A549 (cell line): ENCODE measurements at regions not wholly inside any gene's neighbourhood (a gene's known extent, or its start where the extent isn't known, plus 50 kb on each side); places are given as distances from the start of the nearest gene placed in this dataset.

Experiments
- ATAC-seq, 2 experiments: fragments of 200-7000 bp in 1 of 2; fragments of >200 bp in 1 of 2; cut with Nextera tagmentation in 1 of 2; cut with Tn5 transposase in 1 of 2; 3 replicates each; pipeline versions ENCODE4 v1.8.0 to v1.9.1; 2018 to 2020; ENCODE audit warnings: mild to moderate bottlenecking in 1 of 2, moderate library complexity in 1 of 2
- CTCF ChIA-PET: fragments of 300-600 bp; sonication (Branson Sonifier 250); formaldehyde crosslinking; extraction: SDS; loops from one replicate; lab custom pipeline; 2021; ENCODE audit warnings: antibody characterized with exemption, inconsistent platforms; lab: Yijun Ruan, JAX
- POLR2A ChIA-PET: fragments of 350-600 bp; formaldehyde crosslinking; extraction: SDS; loops from one replicate; lab custom pipeline; 2021; ENCODE audit warnings: antibody characterized with exemption, inconsistent platforms; lab: Yijun Ruan, JAX
- DNase-seq, 2 experiments: peaks; one replicate each; pipeline versions ENCODE4 v3.0.0 to v3.0.0-alpha.2; 2011 to 2016; ENCODE audit warnings: low read depth in 1 of 2, low spot score in 1 of 2
- FAIRE-seq: peaks from 2 replicates; lab custom pipeline; 2011; peaks lifted over from hg19 to GRCh38; lab: Jason Lieb, UNC
- H3K27ac ChIP-seq, 2 experiments: fragments of >200 bp; sonication (Bioruptor Twin); formaldehyde crosslinking; 3 replicates each; pipeline ENCODE4 v1.5.1; 2016 to 2017
- H3K4me1 ChIP-seq: fragments of >200 bp; sonication (Bioruptor Twin); formaldehyde crosslinking; 3 replicates; pipeline ENCODE4 v1.6.1; 2016
- H3K4me2 ChIP-seq: fragments of >200 bp; sonication (Bioruptor Twin); formaldehyde crosslinking; 3 replicates; pipeline ENCODE4 v1.6.1; 2016
- H3K4me3 ChIP-seq: fragments of >200 bp; sonication (Bioruptor Twin); formaldehyde crosslinking; 3 replicates; pipeline ENCODE4 v1.5.1; 2016
- H3K9me3 ChIP-seq: fragments of >200 bp; sonication (Bioruptor Twin); formaldehyde crosslinking; 3 replicates; pipeline ENCODE4 v1.6.1; 2016
- BCL3 ChIP-seq: fragments of >200 bp; sonication (Bioruptor Twin); formaldehyde crosslinking; IDR thresholded peaks from 3 replicates; pipeline ENCODE4 v1.6.1; 2016
- CHD2 ChIP-seq: fragments of 150-350 bp; IDR thresholded peaks from 2 replicates; pipeline ENCODE4 v1.6.1; 2014; ENCODE audit warnings: low read length; ENCODE audit not compliant: partially characterized antibody
- CHD4 ChIP-seq: fragments of 200-600 bp; sonication (generic); IDR thresholded peaks from 2 replicates; pipeline ENCODE4 v1.6.1; 2016; ENCODE audit warnings: antibody characterized with exemption, mild to moderate bottlenecking, borderline replicate concordance
- EHF ChIP-seq: fragments of 250-450 bp; sonication (Bioruptor Pico); IDR thresholded peaks from 2 replicates; pipeline ENCODE4 v1.5.0; 2020; ENCODE audit warnings: mild to moderate bottlenecking
- HOXA7 ChIP-seq: fragments of 250-450 bp; sonication (Bioruptor Pico); IDR thresholded peaks from 2 replicates; pipeline ENCODE4 v1.5.0; 2020; ENCODE audit warnings: mild to moderate bottlenecking, moderate library complexity
- HOXB13 ChIP-seq: fragments of 250-450 bp; sonication (Bioruptor Pico); IDR thresholded peaks from 2 replicates; pipeline ENCODE4 v1.5.0; 2020; ENCODE audit warnings: low read depth, mild to moderate bottlenecking, moderate library complexity
- JUN ChIP-seq, 2 experiments: fragments of >200 bp; sonication (Bioruptor Twin); formaldehyde crosslinking; IDR thresholded peaks; 2 replicates in 1 of 2; 3 replicates in 1 of 2; pipeline ENCODE4 v1.6.1; 2016 to 2017
- JUNB ChIP-seq: fragments of >200 bp; sonication (Bioruptor Twin); formaldehyde crosslinking; IDR thresholded peaks from 2 replicates; pipeline ENCODE4 v1.6.1; 2016
- KDM1A ChIP-seq: fragments of 200-600 bp; sonication (generic); IDR thresholded peaks from 2 replicates; pipeline ENCODE4 v1.6.1; 2016; ENCODE audit warnings: low read depth, mild to moderate bottlenecking
- MAX ChIP-seq: IDR thresholded peaks from 2 replicates; pipeline ENCODE4 v1.6.1; 2012
- MAZ ChIP-seq: fragments of 150-350 bp; IDR thresholded peaks from 2 replicates; pipeline ENCODE4 v1.6.1; 2014; ENCODE audit warnings: antibody characterized with exemption, low read depth, low read length, borderline replicate concordance
- MYC ChIP-seq: IDR thresholded peaks from 2 replicates; pipeline ENCODE4 v1.6.1; 2012; ENCODE audit warnings: mild to moderate bottlenecking, inconsistent platforms, low read length, improper control_type of control experiment, borderline replicate concordance
- PBX3 ChIP-seq: IDR thresholded peaks from 2 replicates; pipeline ENCODE4 v1.6.1; 2012
- PHF8 ChIP-seq: fragments of 200-600 bp; sonication (generic); IDR thresholded peaks from 2 replicates; pipeline ENCODE4 v1.6.1; 2016; ENCODE audit warnings: low read depth, mild to moderate bottlenecking, antibody characterized with exemption, moderate library complexity, borderline replicate concordance
- POLR2AphosphoS2 ChIP-seq: conservative IDR thresholded peaks from 2 replicates; pipeline ENCODE4 v1.6.1; 2012; ENCODE audit warnings: low read length, improper control_type of control experiment, inconsistent platforms
- RAD21 ChIP-seq, 2 experiments: fragments of >200 bp in 1 of 2; sonication (Bioruptor Twin) in 1 of 2; formaldehyde crosslinking in 1 of 2; IDR thresholded peaks in 1 of 2; conservative IDR thresholded peaks in 1 of 2; 2 replicates in 1 of 2; 3 replicates in 1 of 2; pipeline ENCODE4 v1.6.1; 2012 to 2018; ENCODE audit warnings: inconsistent platforms in 1 of 2
- RARB ChIP-seq: fragments of 250-450 bp; sonication (Bioruptor Pico); IDR thresholded peaks from 2 replicates; pipeline ENCODE4 v1.8.0; 2021; ENCODE audit warnings: mild to moderate bottlenecking, moderate library complexity
- RCOR1 ChIP-seq: fragments of 150-350 bp; IDR thresholded peaks from 2 replicates; pipeline ENCODE4 v1.6.1; 2014; ENCODE audit warnings: antibody characterized with exemption, low read length, low read depth
- RNF2 ChIP-seq: fragments of 200-600 bp; sonication (generic); IDR thresholded peaks from 2 replicates; pipeline ENCODE4 v1.6.1; 2016; ENCODE audit warnings: low read depth, mild to moderate bottlenecking, antibody characterized with exemption, moderate library complexity, borderline replicate concordance
- SMC3 ChIP-seq: fragments of >200 bp; sonication (Bioruptor Twin); formaldehyde crosslinking; IDR thresholded peaks from 3 replicates; pipeline ENCODE4 v1.6.1; 2018; ENCODE audit warnings: inconsistent platforms
- SREBF2 ChIP-seq: fragments of 450-650 bp; IDR thresholded peaks from 2 replicates; pipeline ENCODE4 v1.6.1; 2014; ENCODE audit warnings: mild to moderate bottlenecking, moderate library complexity
- ZC3H11A ChIP-seq: fragments of 450-650 bp; IDR thresholded peaks from 2 replicates; pipeline ENCODE4 v1.6.1; 2014; ENCODE audit warnings: antibody characterized with exemption, mild to moderate bottlenecking
- ZNF302 ChIP-seq: fragments of 250-450 bp; sonication (Bioruptor Pico); IDR thresholded peaks from 2 replicates; pipeline ENCODE4 v1.9.0; 2021; ENCODE audit warnings: inconsistent platforms, mild to moderate bottlenecking, moderate library complexity
- ZSCAN20 ChIP-seq: fragments of 250-450 bp; sonication (Bioruptor Pico); IDR thresholded peaks from 2 replicates; pipeline ENCODE4 v1.8.0; 2022; ENCODE audit warnings: mild to moderate bottlenecking, moderate library complexity
- WGBS: methylation state at CpG from one replicate; pipeline ENCODE4 v1.1.6; 2017; ENCODE audit errors: missing lambda C conversion rate; 5-methylcytosine and 5-hydroxymethylcytosine counted together
- TF ChIP-seq, protein P1 (sequence below): fragments of 450-650 bp; IDR thresholded peaks from 2 replicates; pipeline ENCODE4 v1.6.1; 2014; ENCODE audit warnings: antibody characterized with exemption
- TF ChIP-seq, protein P2 (sequence below): fragments of 150-350 bp; IDR thresholded peaks from 2 replicates; pipeline ENCODE4 v1.6.1; 2014; ENCODE audit warnings: low read depth, mild to moderate bottlenecking, low read length
- TF ChIP-seq, protein P3 (sequence below): fragments of 250-450 bp; sonication (Bioruptor Pico); IDR thresholded peaks from 2 replicates; pipeline ENCODE4 v1.5.0; 2020; ENCODE audit warnings: low read depth, mild to moderate bottlenecking, moderate library complexity
- TF ChIP-seq, protein P4 (sequence below): IDR thresholded peaks from 2 replicates; pipeline ENCODE4 v1.6.1; 2012; ENCODE audit warnings: low read depth, borderline replicate concordance
- TF ChIP-seq, protein P5 (sequence below): fragments of >200 bp; sonication (Bioruptor Twin); formaldehyde crosslinking; IDR thresholded peaks from 2 replicates; pipeline ENCODE4 v1.6.1; 2016

GRCh38 chr17:77286391-77286640 is 145.5 kb downstream of the SEC14L1 start (continued):
- TF ChIP-seq MYC (no peak), JUNB (no peak), ZC3H11A (no peak), KDM1A (no peak), CHD2 (no peak), CHD4 (no peak), RNF2 (no peak), BCL3 (no peak), PHF8 (no peak), MAX (no peak), POLR2AphosphoS2 (0 out of 2 replicates have a peak, but pooled peaks have one; percentile 6), ZSCAN20 (CRISPR knock-in tag) (no peak)
- TF ChIP-seq, protein P1, sequence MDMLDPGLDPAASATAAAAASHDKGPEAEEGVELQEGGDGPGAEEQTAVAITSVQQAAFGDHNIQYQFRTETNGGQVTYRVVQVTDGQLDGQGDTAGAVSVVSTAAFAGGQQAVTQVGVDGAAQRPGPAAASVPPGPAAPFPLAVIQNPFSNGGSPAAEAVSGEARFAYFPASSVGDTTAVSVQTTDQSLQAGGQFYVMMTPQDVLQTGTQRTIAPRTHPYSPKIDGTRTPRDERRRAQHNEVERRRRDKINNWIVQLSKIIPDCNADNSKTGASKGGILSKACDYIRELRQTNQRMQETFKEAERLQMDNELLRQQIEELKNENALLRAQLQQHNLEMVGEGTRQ: no peak
- TF ChIP-seq, protein P2, sequence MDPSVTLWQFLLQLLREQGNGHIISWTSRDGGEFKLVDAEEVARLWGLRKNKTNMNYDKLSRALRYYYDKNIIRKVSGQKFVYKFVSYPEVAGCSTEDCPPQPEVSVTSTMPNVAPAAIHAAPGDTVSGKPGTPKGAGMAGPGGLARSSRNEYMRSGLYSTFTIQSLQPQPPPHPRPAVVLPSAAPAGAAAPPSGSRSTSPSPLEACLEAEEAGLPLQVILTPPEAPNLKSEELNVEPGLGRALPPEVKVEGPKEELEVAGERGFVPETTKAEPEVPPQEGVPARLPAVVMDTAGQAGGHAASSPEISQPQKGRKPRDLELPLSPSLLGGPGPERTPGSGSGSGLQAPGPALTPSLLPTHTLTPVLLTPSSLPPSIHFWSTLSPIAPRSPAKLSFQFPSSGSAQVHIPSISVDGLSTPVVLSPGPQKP: no peak

GRCh38 chr17:77286641-77287431 is 146.1 kb downstream of the SEC14L1 start:
- ChIA-PET CTCF (interaction anchor here (0.8 to 3.7 kb wide), 14 partner anchors 11 to 208 kb away, joined by 3 to 33 read pairs (median 4); no protein-coding TSS in a partner anchor), POLR2A (interaction anchor here (1.1 to 5.3 kb wide), 6 partner anchors 13 to 672 kb away, joined by 3 to 98 read pairs (median 6); partner anchors contain the start of genes SEC14L1 and TNRC6C)
- H3K4me2 ChIP-seq: peak overlapping the region; percentile 86
- FAIRE-seq (peak; percentile 32), DNase-seq (peak; percentile 99), ATAC-seq (peak; percentile 60 to 80)
- 4% methylated on average over 16 of the region's 21 CpGs for WGBS
- peak overlapping the region; percentile 41 for H3K4me3 ChIP-seq
- peaks cover 75% of the 10 kb centered on the region for H3K4me1 ChIP-seq
- no peaks in the 10 kb centered on the region for H3K9me3 ChIP-seq
- H3K27ac ChIP-seq: peak overlapping the region; percentile 91 to 94
- TF ChIP-seq RARB (CRISPR knock-in tag) (peak; percentile 82), MAZ (no peak), RCOR1 (no peak), JUN (IDR thresholded peaks at IDR 0.05) (peak; percentile 65 to 66; a peak in 4 of 5 replicates), PHF8 (no peak), ZNF302 (CRISPR knock-in tag) (peak; percentile 20; the same call in 1 of the 2 replicates), RNF2 (no peak), EHF (CRISPR knock-in tag) (peak; percentile 92), HOXB13 (CRISPR knock-in tag) (peak; percentile 89), SREBF2 (no peak), RAD21 (conservative IDR thresholded peaks at IDR 0.05 in 1 of 2, IDR thresholded peaks at IDR 0.05 in 1 of 2) (peak in 1 of 2 experiments; percentile 37; a peak in 1 of 5 replicates), SMC3 (peak; percentile 29; the same call in 1 of the 3 replicates), PBX3 (peak; percentile 55), HOXA7 (peak; percentile 85; the same call in 1 of the 2 replicates), MYC (peak; percentile 64; the same call in 1 of the 2 replicates)
- TF ChIP-seq, protein P2: no peak
- TF ChIP-seq, protein P3, sequence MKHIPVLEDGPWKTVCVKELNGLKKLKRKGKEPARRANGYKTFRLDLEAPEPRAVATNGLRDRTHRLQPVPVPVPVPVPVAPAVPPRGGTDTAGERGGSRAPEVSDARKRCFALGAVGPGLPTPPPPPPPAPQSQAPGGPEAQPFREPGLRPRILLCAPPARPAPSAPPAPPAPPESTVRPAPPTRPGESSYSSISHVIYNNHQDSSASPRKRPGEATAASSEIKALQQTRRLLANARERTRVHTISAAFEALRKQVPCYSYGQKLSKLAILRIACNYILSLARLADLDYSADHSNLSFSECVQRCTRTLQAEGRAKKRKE (CRISPR knock-in tag): peak; percentile 65; the same call in 1 of the 2 replicates
- TF ChIP-seq, protein P4, sequence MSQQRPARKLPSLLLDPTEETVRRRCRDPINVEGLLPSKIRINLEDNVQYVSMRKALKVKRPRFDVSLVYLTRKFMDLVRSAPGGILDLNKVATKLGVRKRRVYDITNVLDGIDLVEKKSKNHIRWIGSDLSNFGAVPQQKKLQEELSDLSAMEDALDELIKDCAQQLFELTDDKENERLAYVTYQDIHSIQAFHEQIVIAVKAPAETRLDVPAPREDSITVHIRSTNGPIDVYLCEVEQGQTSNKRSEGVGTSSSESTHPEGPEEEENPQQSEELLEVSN: peak; percentile 11; the same call in 1 of the 2 replicates
- TF ChIP-seq, protein P5, sequence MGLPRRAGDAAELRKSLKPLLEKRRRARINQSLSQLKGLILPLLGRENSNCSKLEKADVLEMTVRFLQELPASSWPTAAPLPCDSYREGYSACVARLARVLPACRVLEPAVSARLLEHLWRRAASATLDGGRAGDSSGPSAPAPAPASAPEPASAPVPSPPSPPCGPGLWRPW: no peak
